22Rv1 (cell line): ENCODE measurements at regions not wholly inside any gene's neighbourhood (a gene's known extent, or its start where the extent isn't known, plus 50 kb on each side); places are given as distances from the start of the nearest gene placed in this dataset.

Experiments
- CTCF ChIP-seq: fragments of 450-650 bp; IDR thresholded peaks from 2 replicates; pipeline ENCODE4 v1.5.1; 2017; ENCODE audit warnings: mild to moderate bottlenecking
- ZFX ChIP-seq: fragments of 450-650 bp; IDR thresholded peaks from 2 replicates; pipeline ENCODE4 v1.6.1; 2017; ENCODE audit warnings: antibody characterized with exemption, borderline replicate concordance

- TF ChIP-seq CTCF (no peak), ZFX (no peak)
Observed at GRCh38 chr17:71878998-71879397, 241.8 kb upstream of the SOX9 start.
